ENCODE measurements at regions not wholly inside any gene's neighbourhood (a gene's known extent, or its start where the extent isn't known, plus 50 kb on each side); places are given as distances from the start of the nearest gene placed in this dataset.

DNA sequence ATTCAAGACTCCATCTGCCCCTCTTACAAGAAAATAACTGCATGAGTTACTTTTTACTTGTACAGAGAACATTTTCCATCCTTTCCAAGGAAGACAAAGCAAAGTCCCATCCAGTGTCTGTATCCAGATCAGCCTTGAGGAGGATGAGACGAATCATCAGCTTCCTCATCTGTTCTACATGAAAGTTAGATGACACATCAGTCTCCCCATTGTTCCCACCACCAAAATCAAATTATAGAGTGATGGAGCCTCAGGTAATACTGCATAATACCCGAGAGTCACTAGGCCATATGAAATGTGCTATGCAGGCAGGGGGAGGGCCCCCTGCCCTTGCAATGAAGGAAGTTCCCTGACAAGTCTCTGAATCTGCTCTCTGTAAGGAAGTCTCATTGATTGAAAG is 1244.6 kb upstream of the SLC10A2 start:
- no peak for DNase-seq

DNA sequence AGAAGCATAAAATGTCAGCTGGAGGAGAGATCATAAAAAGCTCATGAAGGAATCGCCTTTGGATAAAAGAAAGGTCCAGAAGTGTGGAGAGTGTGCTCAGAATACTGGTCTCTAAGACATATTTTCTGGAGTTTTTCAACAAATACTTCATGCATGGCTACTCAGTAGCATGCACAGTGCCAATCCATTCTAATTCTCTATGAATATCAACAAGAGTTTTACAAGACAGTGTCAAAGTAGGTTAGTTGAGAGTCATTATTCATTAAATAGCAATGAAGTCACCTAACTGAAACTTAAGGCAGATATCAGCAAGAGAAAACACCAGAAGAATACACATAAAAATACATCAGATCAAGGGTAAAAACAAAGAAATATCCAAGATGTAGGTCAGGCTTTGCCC is 1243.2 kb upstream of the SLC10A2 start:
- no peak for DNase-seq

DNA sequence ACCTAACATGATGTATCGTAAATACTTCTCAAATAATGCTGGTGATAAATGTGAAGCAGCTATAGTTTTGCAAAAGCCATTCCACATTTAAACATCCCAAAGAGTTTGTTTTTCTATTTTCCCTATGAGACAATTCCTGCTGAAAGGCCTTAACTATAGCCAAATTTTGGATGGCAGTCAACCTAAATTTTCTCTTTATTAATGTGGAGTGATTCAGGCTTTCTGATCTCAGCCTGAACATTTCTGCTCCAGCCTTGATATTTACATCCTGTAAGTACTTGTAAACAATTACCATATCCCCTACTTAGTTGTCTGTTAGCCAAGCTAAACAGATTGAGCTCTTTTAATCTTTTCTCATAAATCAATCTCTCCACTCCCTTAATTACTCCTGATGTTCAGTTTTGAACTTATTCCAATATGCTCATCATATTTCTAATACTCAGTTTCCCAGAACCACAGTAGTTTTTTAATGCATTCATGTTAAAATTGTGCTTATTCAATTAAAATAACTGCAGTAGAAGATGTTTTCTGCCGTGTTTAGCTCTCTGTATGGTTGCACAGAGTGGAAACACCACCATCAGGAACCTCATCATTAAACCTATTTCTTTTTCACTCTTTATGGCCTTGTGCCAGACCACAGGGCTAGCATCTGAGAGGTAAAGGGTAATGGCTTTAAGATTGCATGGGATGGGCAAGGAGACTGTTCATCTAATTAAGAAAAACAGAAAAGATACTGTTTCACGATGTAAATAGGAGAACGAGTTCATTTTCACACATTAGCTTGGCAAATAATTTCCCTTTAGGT is 1235.2 kb upstream of the SLC10A2 start:
- DNase-seq: no peak

DNA sequence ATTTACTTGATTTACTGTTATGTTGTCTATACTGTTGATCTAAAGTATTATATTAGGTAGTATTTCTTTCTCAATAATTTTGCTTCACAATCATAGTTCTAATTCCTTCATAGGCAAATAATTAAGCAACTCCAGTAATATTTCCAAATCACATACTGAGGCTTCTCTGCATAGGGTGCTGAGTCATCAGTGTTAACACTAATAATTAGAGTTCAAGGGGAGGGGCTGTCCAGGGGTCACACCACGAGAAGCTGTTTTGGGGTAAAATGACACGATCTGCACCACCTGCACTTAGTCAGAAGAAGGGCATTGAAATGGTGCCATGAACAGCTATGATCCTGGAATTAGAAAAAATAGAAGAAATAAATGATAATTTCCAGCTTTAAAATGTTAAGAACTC is 1230.9 kb upstream of the SLC10A2 start:
- no peak for DNase-seq

DNA sequence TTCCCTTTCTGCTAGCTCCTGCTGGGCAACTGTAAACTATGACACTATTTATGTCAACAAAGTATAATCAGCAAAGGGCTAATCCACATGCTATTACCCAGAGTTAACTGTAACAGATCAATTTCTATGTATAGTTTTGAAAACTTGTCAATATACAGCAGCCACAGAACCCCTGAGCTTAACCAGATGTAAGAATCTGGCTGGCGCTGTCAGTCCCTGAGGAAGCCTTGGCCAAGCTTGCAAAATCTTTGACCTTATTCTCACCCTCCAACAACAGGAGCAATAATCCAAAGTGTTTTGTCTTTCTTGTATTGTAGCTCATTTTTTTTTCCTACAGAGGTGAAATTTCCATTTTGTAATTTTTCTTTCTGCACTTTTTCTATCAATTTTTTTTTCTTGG is 1230.1 kb upstream of the SLC10A2 start:
- DNase-seq: no peak

DNA sequence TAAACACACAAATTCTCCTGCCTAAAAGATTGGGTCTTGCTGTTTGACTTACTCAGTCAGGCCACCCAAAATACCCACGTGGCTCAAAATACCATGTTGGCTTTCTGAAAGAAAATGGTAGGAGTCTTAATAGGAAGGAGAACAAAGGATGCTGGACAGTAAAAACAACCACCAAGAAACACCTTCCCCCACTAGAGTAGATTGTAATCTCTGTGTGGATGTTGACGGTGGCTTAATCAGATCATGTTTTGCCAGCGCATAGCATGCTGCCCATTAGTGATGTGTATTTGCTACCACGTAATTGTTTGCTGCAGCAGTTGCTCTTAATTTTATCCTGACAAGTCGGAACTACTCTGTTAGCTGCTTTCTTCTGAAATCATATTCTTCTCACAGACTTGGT is 1229.3 kb upstream of the SLC10A2 start:
- DNase-seq: no peak

DNA sequence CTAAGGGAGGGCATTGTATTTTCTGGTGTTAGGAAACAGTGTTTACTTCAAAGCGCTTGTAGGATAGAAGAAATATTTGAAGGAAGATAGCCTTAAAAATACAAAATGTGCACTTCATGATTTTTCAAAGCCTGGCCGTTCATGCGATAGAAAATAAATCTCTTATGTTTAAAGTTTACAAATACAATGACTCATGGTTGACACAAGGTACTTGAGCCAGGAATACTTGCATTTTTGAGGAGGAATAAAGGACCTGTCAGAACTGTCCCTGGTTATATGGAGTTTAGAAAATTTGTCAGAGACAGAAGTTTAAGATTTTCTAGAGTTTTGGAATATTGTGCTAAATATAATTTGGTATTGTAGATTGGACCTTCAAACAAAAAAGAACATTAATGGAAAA is 1223.2 kb upstream of the SLC10A2 start:
- DNase-seq: no peak

DNA sequence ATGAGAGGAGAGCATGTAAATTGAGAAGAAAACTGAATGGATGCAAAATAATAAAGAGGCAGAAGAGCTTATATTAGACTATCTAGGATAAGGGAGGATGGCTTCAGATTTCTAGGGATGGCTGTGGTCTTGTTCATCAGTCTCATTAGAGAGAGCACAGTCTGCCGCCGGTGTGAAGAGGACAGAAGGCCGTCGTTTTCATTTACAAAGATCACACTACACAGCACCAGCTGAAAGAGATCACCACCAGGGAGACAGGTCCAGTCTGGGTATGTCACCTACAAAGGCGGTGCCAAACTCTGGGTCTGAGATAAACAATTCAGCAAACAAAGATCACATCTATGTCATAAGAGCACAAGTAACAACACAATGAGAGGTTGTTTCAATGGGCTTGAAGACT is 1222.3 kb upstream of the SLC10A2 start:
- DNase-seq: no peak

DNA sequence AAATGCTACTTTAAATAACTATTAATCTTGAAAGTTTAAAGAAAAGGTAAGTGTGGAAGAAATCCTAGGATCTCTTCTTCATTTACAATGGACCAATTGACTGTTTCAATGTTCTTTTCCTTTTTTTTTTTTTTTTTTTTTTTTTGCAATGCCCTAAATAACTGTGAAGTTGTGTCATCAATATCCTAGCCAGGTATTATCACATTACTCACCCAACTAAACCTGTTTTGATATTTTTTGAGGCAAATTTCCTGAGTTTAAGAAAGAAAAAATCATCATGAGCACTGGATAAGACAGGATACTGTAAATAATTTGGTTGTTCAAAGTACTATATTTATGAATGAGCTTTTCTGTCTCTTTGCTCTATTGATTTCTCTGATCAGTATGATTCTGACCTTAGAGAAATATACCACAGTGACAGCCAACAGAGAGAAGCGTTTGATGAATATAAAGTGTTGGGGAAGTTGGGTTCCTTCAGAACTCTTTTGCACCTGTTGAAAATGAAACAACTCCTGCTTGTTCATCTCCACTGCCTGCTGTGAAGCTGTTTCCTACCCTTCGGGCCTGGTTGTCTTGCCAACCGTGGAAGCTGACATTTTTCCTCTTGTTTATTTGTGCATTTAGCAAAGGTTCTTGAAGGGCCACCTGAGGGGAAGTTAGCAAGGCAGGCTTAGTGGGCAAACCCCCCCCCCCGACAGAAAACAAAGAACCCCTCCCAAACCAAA is 1220.5 kb upstream of the SLC10A2 start:
- DNase-seq: no peak

DNA sequence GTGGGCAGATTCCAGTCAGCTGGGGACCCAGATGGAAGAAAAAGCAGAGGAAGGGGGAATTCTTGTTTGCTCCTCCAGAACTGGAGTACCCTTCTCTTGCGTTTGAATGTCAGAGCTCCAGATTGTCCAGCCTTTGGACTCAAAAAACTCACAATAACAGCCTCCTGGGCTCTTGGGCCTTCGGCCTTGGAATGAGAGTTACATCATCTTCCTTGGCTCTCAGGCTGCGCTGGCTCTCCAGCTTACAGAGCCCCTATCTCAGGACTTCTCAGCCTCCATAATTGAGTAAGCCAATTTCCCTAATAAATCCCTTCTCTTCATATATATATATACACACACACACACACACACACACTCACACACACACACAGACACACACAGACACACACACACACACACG is 1215.7 kb upstream of the SLC10A2 start:
- no peak for DNase-seq

DNA sequence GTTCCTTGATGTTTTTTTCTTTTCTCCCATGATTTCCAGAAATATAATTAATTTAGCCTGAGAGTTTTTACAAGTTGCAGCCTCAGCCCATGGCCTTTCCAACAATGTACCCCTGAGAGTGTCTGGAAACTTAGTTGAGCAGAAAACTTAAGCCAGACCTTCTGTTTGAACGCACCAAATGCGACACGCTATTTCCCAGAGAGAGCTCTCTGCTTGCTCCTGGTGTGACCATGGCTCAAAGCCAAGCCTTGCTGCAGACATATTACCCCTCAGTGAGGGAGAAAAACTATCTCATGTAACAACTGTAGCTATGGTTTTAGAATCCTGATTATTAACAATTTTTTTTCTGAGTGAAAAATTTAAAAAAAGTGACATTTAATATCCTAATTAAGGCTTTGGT is 1204.5 kb upstream of the SLC10A2 start:
- DNase-seq: no peak

DNA sequence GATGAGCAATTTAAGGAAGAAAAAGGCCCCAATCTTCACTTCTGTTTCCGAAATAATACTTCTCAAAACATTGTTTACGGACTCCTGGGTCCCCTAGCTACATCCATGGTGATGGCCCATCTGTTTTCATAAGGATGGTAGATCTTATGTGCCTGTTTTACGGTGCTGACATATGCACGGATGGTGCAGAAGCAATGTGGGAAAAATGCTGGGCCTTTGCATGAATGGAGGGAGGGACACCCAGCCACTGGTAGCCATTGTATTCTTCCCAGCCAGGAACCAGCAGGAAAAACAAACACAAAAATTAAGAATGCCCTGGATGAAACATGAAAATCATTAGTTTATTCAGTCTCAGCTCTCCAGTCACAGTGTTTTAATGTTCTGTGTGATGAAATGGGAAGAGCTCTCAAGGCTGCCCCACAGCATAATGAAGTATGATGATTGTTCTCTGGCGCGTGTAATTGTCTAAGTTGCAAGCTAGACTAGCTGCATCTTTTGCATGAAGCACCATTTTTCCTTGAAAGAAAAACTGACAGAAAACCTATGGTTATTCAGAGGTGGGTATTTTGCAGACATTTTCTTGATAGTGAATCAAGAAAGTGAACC is 1201.1 kb upstream of the SLC10A2 start:
- no peak for DNase-seq

DNA sequence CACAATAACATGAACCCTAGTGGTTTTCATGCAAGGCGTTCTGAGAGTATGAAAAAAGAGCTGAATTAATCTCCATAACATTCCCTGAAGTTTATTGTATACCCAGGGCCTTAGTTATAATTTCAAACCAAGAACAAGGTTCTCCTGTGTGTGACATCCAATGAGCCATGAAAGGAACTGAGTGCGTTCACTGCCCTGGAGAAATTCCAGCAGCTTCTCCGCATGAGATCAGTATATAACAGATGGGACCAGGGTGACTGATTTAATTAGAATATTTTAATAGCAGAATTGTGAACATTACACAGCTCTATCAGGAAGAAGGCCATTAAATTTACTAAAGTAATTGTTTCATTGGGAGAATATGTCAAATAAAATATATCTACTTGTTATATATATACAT is 1190.5 kb upstream of the SLC10A2 start:
- DNase-seq: no peak

DNA sequence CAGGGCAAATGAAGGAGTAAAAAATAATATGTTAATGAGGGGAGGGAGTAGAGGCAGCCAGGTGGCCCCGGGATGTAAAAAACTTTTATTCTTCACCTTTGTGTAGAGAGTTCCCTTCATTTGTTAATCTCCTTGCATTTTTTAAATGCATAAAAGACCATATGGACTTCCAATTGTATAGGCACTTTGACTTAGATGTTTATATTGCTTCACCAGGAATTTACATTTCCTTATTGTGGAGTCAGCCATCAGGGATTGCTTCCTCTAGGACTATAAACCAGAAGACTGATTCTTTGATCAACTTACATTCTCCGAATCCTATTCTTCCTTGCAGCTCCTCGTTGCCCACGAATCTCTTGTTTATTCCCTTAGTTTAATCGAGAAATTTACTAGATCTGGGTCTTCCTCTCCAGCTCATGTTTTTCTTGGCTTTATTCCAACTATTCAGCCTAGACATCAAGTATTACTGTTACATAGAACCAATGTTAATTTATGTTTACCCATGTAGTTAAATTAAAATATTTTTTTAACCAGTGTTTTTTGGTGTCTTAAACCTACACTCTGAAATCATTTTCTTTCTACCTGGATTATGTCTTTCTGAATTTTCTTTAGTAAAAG is 1187.0 kb upstream of the SLC10A2 start:
- no peak for DNase-seq

DNA sequence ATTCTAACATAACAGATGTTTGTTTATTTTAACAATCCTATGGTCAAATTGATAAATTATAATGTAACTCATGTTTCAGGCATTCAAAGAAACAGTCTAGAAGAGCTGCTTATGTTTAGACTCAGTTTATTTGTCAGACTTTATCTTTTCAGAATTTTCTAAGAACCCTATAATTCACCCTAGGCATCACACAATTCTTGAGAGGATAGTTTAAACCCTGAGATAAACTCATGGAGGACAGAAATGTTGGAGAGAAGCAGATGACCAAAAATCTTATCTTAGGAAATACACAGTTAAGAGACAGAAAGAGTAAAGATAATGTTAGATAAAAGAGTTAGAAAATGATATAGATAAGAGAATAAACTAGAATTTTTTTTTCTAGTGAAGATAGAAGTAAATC is 1185.7 kb upstream of the SLC10A2 start:
- DNase-seq: no peak

DNA sequence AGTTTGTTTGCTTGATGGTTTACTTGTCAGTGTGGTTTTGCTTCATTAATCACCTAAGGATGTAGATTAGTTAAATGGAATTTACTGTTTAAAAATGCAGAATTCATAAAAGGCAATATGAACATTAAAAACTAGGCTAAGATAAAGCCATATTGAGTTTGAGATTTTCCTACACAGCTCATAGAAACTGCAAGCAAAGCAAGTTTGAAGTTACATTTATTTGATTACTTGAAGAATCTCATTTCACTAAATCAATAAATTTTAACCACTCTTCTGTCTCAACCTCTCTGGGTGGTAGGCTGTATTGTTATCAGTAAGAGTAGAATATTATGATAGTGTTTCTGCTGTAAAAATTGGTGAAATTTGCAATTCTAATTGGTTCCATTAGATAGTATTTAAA is 1180.7 kb upstream of the SLC10A2 start:
- DNase-seq: no peak

DNA sequence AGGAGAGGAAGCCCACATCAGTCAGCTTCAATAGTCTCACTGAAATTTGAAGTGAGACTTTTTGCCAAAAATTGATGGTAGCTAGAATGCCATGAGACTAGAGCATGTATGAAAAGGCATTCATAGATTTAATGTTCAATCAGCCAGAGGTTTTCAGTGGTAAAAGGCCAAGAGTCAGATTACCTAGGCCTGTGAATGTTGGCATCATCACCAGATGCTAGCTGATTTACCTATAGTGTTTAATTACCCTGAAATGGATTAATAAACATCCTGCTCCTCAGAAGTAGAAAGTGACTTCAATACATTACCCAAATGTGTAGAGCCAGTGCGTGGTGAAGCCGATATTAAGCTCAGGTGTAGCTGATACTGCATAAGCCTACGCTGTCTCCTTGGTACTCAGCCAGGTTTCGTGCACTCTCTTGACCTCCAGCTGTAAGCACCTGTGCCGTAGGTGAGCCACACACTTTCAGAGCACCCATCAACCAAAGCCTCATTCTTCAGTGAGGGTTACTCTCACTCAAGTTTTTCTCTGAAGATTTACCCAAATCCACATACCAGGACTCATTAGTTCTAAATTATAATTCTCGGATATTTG is 1140.3 kb upstream of the SLC10A2 start:
- DNase-seq: no peak

DNA sequence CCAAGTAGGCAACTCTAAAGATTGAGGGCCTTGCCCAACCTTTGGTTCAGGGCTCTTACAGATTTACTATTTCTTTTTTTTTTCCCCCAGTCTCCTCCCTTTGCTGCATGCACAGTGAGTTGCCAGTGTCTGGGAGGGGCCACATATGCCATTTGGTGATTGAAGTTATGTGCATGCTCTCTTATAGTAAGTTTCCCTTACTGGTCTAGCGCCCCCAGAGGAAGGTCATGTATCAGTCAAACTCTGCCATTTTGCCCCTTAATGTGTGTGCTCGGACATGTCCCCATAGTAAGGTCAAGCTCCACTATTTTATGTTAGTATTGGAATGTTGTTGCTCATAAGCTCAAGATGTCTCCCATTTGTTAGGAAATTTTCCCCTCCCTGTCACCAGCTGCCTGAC is 1138.0 kb upstream of the SLC10A2 start:
- DNase-seq: no peak

DNA sequence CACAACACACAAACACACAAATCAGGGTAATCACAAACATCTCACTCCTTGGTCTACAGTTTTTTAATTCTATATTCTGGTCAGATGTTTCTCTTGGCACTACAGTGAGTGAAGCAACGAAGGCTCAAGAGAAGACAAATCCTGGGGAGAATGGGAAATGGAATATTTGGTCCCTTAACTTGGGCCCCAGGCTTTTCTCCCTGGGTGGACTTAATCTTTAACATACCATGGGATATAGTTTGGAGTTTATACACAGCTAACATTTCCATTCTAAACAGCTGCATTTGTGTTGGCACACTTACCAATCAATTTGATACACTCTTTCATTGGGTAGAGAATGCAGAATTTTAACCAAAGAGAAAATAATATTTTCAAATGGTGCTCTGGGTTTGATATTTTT is 1132.6 kb upstream of the SLC10A2 start:
- DNase-seq: no peak

DNA sequence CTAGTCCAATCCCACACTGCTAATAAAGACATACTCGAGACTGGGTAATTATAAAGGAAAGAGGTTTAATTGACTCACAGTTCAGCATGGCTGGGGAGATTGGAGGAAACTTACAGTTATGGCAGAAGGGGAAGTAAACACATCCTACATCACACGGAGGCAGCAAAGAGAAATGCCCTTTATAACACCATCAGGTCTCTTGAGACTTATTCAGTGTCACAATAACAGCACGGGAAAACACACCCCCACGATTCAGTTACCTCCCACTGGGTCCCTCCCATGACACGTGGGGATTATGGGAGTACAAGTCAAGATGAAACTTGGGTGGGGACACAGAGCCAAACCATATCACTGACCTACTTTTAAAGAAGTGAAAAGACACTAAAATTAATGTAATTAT is 1130.4 kb upstream of the SLC10A2 start:
- no peak for DNase-seq

DNA sequence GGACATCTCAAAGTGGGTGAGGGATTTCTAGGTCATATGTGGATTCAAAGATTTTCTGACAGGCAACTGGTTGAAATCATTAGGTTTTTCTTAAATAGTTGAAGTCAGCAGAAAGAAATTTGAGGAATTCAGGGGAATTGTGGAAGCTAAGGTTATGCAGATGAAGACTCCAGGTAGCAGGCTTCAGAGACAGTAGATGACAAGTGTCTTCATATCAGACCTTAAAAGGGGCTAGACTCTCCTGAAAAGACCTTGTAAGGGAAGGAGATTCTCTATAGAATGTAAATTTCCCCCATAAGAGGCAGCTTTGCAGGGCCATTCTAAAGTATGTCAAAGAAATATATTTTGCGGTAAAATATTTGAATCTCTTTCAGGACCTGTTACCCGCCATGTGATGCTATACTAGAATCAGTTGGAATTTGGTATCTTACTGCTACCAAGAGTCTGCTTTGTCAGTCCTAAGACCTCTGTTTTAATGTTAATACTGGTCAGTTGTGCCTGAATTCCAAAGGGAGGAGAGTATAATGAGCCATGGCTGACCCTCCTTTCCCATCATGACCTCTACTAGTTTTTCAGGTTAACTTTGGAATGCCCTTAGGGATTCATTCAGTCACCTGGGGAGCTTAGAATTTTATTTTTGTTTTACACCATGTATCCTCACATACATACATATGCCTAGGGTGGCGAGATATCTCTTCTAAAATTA is 1115.5 kb upstream of the SLC10A2 start:
- DNase-seq: no peak

DNA sequence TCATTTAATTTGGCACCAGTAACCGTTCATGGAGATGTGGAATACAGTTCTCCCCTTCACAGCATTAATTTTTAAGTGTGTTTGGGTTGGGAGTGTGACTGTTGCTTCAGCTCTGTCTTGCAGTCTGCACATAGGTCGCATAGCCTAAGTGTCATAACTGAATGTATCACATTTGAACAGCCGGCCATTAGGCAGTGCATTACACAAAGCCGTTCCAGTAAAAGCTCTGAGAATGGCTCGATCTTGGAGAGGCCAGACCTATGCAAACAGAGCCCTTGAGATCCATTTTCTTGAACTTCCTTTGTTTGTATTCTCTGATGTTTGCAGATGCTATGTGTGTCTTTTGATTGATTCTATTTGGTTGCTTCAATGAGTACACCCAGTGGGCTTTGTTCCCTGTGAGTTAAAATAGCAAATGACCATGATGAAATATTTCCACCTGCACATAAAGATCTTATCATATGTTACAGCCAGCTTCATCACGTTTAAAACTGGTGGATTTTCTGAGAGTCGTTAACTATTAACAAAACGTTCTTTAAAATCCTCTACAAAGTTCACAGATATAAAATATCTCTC is 1104.9 kb upstream of the SLC10A2 start:
- DNase-seq: no peak
